GM12865 (cell line): ENCODE measurements at regions not wholly inside any gene's neighbourhood (a gene's known extent, or its start where the extent isn't known, plus 50 kb on each side); places are given as distances from the start of the nearest gene placed in this dataset.
"Not testable (repeated sequence)": the region's sequence is repeated elsewhere in the genome, so short reads cannot be mapped to it uniquely, and the experiment has no call there.

ENCODE experiments used
- DNase-seq: peaks from one replicate; pipeline ENCODE4 v3.0.0; 2010; ENCODE audit warnings: low read depth
- H3K4me3 ChIP-seq: 2 replicates; pipeline ENCODE4 v1.5.1; 2011; ENCODE audit warnings: mild to moderate bottlenecking, low read depth, low read length, control low read depth
- TF ChIP-seq, protein P1 (sequence below): IDR thresholded peaks from 2 replicates; pipeline ENCODE4 v1.5.1; 2011; ENCODE audit warnings: low read length, control low read depth, low read depth, inconsistent platforms; ENCODE audit not compliant: insufficient read depth; ENCODE audit errors: missing control alignments

GRCh38 chr4:119958983-119959382 lies 107.7 kb downstream of the MAD2L1 start:
- no peak overlapping the region for H3K4me3 ChIP-seq
- no peak for DNase-seq
- TF ChIP-seq, protein P1, sequence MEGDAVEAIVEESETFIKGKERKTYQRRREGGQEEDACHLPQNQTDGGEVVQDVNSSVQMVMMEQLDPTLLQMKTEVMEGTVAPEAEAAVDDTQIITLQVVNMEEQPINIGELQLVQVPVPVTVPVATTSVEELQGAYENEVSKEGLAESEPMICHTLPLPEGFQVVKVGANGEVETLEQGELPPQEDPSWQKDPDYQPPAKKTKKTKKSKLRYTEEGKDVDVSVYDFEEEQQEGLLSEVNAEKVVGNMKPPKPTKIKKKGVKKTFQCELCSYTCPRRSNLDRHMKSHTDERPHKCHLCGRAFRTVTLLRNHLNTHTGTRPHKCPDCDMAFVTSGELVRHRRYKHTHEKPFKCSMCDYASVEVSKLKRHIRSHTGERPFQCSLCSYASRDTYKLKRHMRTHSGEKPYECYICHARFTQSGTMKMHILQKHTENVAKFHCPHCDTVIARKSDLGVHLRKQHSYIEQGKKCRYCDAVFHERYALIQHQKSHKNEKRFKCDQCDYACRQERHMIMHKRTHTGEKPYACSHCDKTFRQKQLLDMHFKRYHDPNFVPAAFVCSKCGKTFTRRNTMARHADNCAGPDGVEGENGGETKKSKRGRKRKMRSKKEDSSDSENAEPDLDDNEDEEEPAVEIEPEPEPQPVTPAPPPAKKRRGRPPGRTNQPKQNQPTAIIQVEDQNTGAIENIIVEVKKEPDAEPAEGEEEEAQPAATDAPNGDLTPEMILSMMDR = no peak

- H3K4me3 ChIP-seq = no peak overlapping the region
- TF ChIP-seq, protein P1 = no peak
- DNase-seq = no peak
Measured at GRCh38 chr4:119955256-119955655, 111.4 kb downstream of the MAD2L1 start.

DNA sequence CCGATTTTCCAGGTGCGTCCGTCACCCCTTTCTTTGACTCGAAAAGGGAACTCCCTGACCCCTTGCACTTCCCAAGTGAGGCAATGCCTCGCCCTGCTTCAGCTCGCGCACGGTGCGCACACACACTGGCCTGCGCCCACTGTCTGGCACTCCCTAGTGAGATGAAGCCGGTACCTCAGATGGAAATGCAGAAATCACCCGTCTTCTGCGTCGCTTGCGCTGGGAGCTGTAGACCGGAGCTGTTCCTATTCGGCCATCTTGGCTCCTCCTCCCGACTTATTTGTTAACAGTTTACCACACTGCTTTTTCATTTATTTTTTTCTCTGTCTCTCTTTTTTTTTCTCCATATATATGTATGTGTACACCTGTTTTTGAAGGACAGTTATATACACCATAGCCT lies 112.2 kb downstream of the MAD2L1 start:
- H3K4me3 ChIP-seq, DNase-seq: not testable (repeated sequence)

GRCh38 chr4:119946359-119946758 lies 120.3 kb downstream of the MAD2L1 start:
- DNase-seq = no peak
- TF ChIP-seq, protein P1 = no peak
- H3K4me3 ChIP-seq = no peak overlapping the region

DNA sequence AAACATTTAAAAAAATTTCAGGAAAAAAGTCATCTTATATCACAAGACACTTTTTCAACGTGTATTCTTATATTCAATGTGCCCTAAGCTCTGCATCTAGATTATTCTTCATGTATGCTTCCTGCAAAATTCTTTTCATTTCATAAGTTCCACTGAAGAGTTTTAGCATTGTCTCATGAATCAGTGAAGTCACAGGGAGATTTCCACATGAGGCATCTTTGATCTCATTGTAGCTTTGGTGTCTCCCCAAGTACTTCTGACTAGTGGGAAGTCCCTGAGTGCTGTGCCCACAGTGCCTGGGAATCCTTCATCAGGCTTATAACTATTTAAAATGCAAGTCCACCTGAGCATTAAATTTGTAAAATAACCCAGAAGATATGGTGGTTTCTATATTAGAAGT lies 123.8 kb downstream of the MAD2L1 start:
- H3K4me3 ChIP-seq = no peak overlapping the region
- TF ChIP-seq, protein P1 = no peak
- DNase-seq = no peak

DNA sequence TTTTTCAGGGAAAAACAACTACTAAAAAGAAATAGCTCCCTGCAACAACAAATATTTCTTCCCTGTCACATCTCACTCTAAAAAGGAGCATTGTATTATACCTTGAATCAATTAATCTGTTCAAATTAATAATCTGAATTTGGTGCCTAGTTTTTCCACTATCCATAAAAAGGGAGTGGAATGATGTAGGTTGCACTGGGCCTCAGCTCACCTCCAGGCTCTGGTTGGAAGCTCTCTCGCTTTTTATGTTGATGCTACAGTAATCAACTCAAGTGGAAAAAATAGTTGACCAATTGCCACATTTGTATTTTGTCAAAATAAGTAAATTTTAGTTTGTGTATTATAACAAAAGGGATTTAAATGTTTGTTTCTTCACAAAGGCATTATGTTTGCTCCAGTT lies 126.1 kb downstream of the MAD2L1 start:
- DNase-seq = no peak
- no peak overlapping the region for H3K4me3 ChIP-seq
- TF ChIP-seq, protein P1 = no peak

GRCh38 chr4:119939071-119939995 lies 127.3 kb downstream of the MAD2L1 start:
- DNase-seq = no peak

More at GRCh38 chr4:119939071-119939995, 127.3 kb downstream of the MAD2L1 start:
- TF ChIP-seq, protein P1 = no peak
- H3K4me3 ChIP-seq = no peak overlapping the region
